Mesodermal cell (in vitro differentiated cells): ENCODE measurements at regions not wholly inside any gene's neighbourhood (a gene's known extent, or its start where the extent isn't known, plus 50 kb on each side); places are given as distances from the start of the nearest gene placed in this dataset.

ENCODE experiments used
- H3K27ac ChIP-seq: 2 replicates; pipeline ENCODE4 v1.7.0; 2013; ENCODE audit warnings: mild to moderate bottlenecking, low read depth, low read length, moderate library complexity; ENCODE audit not compliant: severe bottlenecking
- H3K36me3 ChIP-seq: 2 replicates; pipeline ENCODE4 v1.7.1; 2013; ENCODE audit warnings: mild to moderate bottlenecking, low read length, moderate library complexity; ENCODE audit not compliant: control insufficient read depth, insufficient read depth
- H3K4me1 ChIP-seq: one replicate; pipeline ENCODE4 v1.7.1; 2013; ENCODE audit warnings: mild to moderate bottlenecking, low read length; ENCODE audit not compliant: insufficient read depth, control insufficient read depth, poor library complexity, severe bottlenecking
- H3K4me3 ChIP-seq: 2 replicates; pipeline ENCODE4 v1.7.0; 2013; ENCODE audit warnings: low read length, control low read depth, mild to moderate bottlenecking; ENCODE audit not compliant: insufficient read depth, poor library complexity, severe bottlenecking; ENCODE audit errors: extremely low read depth
- H3K9me3 ChIP-seq: 2 replicates; pipeline ENCODE4 v1.7.1; 2013; ENCODE audit warnings: mild to moderate bottlenecking, low read length, moderate library complexity; ENCODE audit not compliant: control insufficient read depth
- WGBS, 2 experiments: methylation state at CpG; one replicate each; pipeline ENCODE4 v1.1.5; 2013; ENCODE audit warnings: missing lambda C conversion rate in 2 of 2; ENCODE audit not compliant: insufficient coverage in 2 of 2; 5-methylcytosine and 5-hydroxymethylcytosine counted together

DNA sequence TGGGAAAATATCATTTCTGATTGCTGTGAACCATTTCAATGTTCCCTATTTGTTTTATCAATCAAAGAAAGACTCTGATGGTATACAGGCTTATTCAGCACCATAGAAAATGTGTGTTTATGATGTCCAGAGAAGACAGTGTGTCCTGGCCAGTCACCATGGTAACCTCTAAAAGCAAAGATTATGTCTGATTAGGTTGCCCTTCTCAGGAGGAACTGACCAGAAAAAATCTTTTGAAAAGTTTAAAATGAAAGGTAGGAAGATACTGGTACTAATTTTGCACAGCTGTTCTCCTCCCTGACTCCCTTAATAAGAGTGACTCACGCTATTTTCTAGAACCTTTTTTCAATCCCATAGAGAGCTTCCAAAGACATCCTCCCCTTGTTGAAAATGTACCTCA lies 391.8 kb upstream of the DCN start:
- 88 to 100% methylated on average over 1 of the region's 1 CpG for WGBS, 2 experiments
- Histone ChIP-seq H3K4me3 (no peak overlapping the region), H3K36me3 (no peaks in the 10 kb centered on the region), H3K27ac (no peak overlapping the region), H3K9me3 (no peaks in the 10 kb centered on the region), H3K4me1 (no peaks in the 10 kb centered on the region)

DNA sequence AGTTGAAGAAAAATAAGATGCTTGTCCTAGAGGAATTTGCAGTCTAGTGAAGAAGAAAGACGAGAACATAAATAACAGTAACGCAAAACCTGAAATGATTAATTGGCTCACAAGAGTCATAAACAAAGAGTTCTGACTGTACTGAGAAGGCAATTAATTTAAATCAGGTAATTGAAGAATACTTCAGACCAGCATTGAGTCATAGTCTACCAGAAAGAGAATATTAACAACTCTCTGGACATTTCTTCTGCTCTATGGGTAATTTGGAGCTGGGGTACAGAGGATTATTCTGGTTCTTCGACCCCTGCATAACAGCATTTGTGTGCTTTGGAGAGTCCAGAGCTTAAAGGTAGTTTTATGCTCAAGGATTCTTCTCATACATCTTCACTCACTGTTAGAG lies 390.3 kb upstream of the DCN start:
- H3K27ac ChIP-seq = no peak overlapping the region
- H3K4me1 ChIP-seq = no peaks in the 10 kb centered on the region
- WGBS, 2 experiments = 100% methylated on average over 2 of the region's 3 CpGs; no CpG with 5 or more reads in 1 of the 2 experiments
- H3K9me3 ChIP-seq = no peaks in the 10 kb centered on the region
- H3K36me3 ChIP-seq = no peaks in the 10 kb centered on the region
- H3K4me3 ChIP-seq = no peak overlapping the region

- Histone ChIP-seq H3K27ac (no peak overlapping the region), H3K4me3 (no peak overlapping the region), H3K36me3 (no peaks in the 10 kb centered on the region), H3K9me3 (no peaks in the 10 kb centered on the region), H3K4me1 (no peaks in the 10 kb centered on the region)
- no CpG with 5 or more reads among the region's 2 CpGs for WGBS, 2 experiments
Observed at GRCh38 chr12:91567100-91567485, 384.5 kb upstream of the DCN start.

DNA sequence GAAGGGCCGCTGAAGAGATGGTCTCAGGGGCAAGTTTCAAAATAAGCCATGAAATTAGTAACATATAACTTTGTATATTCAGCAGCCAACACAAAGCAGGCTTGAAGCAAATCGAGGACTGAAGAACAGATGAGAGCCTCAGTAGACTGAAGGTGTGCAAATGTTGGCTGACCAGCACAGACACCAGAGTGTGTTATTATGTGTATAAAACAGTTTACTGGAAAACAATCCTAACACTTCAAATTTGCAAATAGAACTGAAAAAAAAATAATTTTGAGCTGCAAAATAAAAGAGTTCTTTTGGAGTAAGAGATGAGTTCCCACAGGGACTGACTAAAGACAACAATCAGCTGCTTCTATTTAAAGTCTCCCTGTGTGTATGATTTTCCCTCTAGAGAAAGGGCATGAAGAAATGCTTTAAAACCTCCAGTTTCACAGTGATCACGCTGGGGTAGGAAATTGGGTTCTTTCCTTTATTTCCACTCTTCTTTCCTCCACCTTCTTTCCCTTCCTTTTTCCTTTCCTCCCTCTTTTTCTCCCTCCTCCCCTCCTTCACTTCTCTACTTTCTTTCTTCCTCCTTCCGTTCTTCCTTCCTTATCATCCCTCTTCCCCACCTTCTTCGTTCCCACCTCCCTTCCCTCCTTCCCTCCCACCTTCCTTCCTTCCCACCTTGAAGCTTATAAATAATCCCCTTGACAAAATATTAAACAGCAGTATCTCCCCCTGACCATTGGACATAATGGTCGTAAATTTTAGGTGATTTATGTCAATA lies 383.9 kb upstream of the DCN start:
- Histone ChIP-seq H3K4me3 (no peak overlapping the region), H3K9me3 (no peaks in the 10 kb centered on the region), H3K27ac (no peak overlapping the region), H3K4me1 (no peaks in the 10 kb centered on the region), H3K36me3 (no peaks in the 10 kb centered on the region)
- WGBS, 2 experiments = 81 to 91% methylated on average over 3 of the region's 6 CpGs

DNA sequence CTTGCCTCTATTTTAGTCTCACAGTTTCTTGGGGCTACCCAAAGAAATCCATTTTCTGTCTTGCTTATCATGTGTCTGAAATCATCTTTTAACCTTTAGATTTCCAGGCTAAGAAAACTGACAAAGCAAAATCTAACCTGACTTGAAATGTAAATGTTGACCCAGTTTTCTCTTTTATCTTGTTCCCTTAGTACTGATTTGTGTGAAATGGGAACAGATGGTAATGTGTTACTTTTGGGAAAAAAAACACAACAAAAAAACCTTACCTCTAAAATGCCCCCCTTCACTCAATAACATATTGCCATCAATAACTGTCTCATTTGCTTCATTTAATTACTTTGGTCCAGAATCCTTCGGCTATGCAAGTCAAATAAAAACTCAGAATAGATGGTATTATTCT lies 383.2 kb upstream of the DCN start:
- Histone ChIP-seq H3K4me1 (no peaks in the 10 kb centered on the region), H3K27ac (no peak overlapping the region)
- WGBS, 2 experiments = no CpG with 5 or more reads among the region's 1 CpG

DNA sequence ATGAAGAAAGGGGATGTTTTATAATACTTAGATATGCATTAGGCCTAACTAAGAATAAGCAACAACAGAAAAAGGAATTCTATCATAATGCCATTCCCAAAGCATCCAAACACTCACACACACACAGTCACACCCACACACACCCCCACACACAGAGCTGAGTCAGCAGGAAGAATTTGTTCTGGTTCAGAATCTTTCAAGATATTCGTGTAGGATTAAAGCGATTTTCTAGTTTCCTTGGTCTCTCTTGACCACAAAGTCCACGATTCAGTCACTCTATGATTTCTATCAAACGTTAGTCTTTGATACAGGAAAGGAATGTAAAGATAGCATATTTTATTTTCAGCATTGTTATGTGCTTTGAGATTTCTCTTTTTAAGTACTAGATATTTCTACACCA lies 382.6 kb upstream of the DCN start:
- H3K9me3 ChIP-seq = no peaks in the 10 kb centered on the region
- no peak overlapping the region for H3K4me3 ChIP-seq
- H3K27ac ChIP-seq = no peak overlapping the region
- H3K36me3 ChIP-seq = no peaks in the 10 kb centered on the region
- H3K4me1 ChIP-seq = no peaks in the 10 kb centered on the region
- no CpG with 5 or more reads among the region's 4 CpGs for WGBS, 2 experiments

More for the DNA sequence above, 383.2 kb upstream of the DCN start:
- Histone ChIP-seq H3K9me3 (no peaks in the 10 kb centered on the region), H3K4me3 (no peak overlapping the region), H3K36me3 (no peaks in the 10 kb centered on the region)

DNA sequence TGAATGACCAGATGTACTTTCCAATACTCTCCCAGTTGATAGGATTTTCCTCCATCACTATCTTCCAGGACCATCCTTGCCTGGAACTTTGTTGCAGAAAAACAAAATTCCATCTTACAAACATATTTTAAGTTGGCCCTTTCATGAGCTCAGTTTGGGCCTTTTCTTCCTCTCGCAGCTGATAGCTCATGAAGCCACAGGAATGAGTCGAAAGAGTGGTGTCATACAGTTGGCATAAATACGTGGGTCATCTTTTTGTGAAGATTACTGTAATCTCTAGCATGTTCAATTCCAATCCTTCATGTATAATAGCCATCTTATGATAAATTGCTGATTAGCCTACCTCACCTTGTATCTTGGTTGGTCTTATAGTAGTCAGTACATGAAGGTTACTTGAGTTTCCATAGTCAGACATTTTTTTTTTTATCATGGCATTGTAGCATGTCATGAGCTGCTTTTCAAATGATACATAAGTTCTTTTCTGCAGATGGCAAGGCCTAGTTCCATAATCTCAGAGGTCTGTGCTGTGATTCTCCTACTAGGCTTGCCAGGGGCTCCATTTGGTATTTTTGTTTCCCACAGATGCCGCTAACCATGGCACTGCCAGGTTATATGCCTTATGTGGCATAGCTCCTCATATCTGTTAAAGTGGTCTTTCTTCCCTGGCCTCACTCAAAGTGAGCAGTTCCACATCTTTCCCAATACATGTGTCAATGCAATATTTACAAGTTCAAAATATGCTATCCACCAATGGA lies 380.6 kb upstream of the DCN start:
- Histone ChIP-seq H3K4me1 (no peaks in the 10 kb centered on the region), H3K27ac (no peak overlapping the region), H3K4me3 (no peak overlapping the region), H3K36me3 (no peaks in the 10 kb centered on the region), H3K9me3 (no peaks in the 10 kb centered on the region)
- WGBS, 2 experiments = 100% methylated on average over 3 of the region's 4 CpGs; no CpG with 5 or more reads in 1 of the 2 experiments

GRCh38 chr12:91562476-91562875 lies 379.9 kb upstream of the DCN start:
- Histone ChIP-seq H3K4me3 (no peak overlapping the region), H3K9me3 (no peaks in the 10 kb centered on the region), H3K36me3 (no peaks in the 10 kb centered on the region), H3K27ac (no peak overlapping the region), H3K4me1 (no peaks in the 10 kb centered on the region)
- no CpG with 5 or more reads among the region's 1 CpG for WGBS, 2 experiments

DNA sequence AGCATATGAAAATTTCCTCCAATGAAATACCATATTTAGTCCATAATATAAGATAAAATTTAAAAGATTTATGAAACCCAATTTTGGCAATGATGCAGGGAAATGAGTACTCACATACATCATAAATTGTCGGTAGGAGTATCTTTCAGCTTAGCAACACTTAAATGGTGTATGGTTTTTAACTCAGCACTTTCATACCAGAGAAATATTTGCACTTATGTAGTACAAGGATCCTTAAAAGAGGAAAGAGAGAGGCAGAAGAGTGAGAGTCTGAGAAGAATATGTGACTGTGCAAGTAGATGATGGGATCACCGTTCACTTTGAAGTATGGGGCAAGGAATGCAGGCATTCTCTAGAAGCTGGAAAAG lies 379.3 kb upstream of the DCN start:
- Histone ChIP-seq H3K4me3 (no peak overlapping the region), H3K4me1 (no peaks in the 10 kb centered on the region), H3K27ac (no peak overlapping the region), H3K9me3 (no peaks in the 10 kb centered on the region), H3K36me3 (no peaks in the 10 kb centered on the region)
- WGBS, 2 experiments = no CpG with 5 or more reads among the region's 2 CpGs

DNA sequence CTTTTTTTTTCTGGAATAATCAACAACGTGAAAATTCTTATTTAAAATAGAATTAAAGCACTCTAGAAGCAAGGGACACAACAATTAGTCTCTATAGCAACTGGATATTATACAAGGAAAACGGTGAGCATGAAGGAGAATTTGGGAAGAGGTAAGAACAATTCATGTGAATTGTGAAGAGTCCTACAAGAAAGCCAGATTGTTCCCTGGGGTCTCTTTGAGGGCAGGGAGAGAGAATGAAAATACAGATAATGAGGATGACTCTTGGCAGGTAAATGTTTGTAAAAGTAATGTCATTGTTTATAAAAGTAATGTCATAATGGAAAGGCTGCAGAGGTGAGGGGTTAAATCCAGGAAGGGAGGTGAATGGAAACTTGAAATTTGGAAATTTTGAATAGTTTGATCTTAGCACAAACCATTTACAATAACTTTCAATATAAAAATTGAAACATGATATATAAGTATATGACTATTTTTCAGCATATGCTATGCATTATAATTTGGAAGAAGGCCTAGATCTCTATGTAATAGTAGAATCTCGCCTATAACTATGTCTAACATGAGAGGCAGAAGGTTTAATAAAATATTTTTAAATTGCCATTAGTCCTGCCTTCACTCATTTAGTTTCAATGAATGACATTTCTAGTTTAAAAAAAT lies 378.8 kb upstream of the DCN start:
- Histone ChIP-seq H3K27ac (no peak overlapping the region), H3K4me1 (no peaks in the 10 kb centered on the region), H3K4me3 (no peak overlapping the region), H3K9me3 (no peaks in the 10 kb centered on the region), H3K36me3 (no peaks in the 10 kb centered on the region)
- 100% methylated on average over 1 of the region's 3 CpGs; no CpG with 5 or more reads in 1 of the 2 experiments for WGBS, 2 experiments
